HG03045 (cell line): ENCODE measurements at regions not wholly inside any gene's neighbourhood (a gene's known extent, or its start where the extent isn't known, plus 50 kb on each side); places are given as distances from the start of the nearest gene placed in this dataset.
"Not testable (repeated sequence)": the region's sequence is repeated elsewhere in the genome, so short reads cannot be mapped to it uniquely, and the experiment has no call there.

Experiments
- ATAC-seq: cut with Tn5 transposase; IDR thresholded peaks from one replicate; pipeline ENCODE4 v1.9.1; 2021; ENCODE audit warnings: mild to moderate bottlenecking, moderate library complexity; ENCODE audit not compliant: unreplicated experiment

DNA sequence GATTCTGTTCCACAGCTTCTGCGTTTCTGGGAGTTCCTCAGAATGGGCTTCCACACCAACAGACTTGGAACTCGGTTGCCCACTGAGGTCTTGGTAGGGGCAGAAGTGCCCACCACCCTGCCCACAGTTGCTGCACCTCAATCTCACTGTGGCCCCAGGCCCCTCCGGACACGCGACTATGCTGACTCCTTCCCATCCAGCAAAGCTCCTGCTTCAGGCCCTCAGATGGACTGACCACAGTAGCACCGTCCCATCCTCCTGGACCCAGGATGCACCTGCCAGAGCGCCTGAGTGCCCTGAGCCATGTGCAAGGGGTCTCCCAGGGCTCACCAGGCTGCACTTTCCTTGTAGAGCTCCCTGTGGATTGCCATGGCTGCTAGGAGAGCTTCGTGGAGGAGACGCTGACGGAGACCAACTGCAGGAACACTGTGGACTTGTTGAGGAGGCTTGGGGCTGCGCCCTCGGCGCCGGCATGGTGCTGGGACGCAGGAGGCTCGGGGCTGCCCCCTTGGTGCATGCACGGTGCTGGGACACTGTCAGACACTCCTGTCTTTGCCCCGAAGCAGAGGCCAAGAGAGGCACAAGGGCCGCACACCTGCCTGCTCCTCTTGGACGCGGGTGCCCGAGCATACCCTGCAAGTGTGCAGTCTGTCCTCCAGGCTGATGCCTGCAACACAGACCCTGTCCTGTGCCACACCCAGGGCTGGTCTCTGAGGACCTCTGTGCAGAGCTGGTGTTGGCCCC is 201.3 kb downstream of the LIPI start:
- not testable (repeated sequence) for ATAC-seq

- ATAC-seq = not testable (repeated sequence)
Observed at GRCh38 chr21:14008436-14008835, 202.3 kb downstream of the LIPI start.

DNA sequence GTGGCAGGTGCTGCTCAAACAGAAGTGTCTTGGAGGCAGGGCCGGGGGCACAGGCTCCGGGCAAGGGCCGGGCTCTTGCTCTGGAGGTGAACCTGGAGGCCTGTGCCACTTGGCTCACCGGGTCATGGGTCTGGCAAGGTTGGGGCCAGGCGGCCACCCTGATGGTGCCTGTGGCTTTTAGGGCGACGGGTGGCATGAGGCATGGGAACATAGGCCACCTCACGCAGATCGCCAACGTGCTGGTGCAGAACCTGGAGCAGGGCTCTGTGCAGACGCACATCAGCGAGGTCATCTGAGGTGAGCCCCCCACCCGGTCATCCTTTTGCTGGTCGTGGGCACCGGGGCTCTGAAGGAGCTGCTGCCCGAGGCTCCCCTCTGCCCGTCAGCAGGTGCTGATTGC is 202.7 kb downstream of the LIPI start:
- ATAC-seq = not testable (repeated sequence)

DNA sequence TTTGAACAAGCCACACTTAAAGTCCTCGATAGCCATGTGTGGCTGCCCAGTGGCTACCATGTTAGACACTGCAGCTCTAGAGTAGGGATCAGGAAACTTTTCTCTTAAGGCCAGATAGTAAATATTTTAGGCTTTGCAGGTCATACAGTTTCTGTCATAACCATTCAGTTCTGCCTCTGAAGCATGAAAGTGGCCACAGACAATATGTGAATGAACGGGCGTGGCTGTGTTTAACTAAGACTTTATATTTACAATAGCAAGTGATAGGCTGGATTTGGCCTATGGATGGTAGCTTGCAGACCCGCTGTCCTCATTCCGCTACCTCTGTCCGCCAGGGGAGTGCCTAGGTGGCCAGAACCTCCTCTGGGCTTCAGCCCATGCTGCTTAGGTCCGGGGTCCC is 204.6 kb downstream of the LIPI start:
- ATAC-seq = not testable (repeated sequence)

GRCh38 chr21:13986996-13987958 is 223.5 kb downstream of the LIPI start:
- not testable (repeated sequence) for ATAC-seq

DNA sequence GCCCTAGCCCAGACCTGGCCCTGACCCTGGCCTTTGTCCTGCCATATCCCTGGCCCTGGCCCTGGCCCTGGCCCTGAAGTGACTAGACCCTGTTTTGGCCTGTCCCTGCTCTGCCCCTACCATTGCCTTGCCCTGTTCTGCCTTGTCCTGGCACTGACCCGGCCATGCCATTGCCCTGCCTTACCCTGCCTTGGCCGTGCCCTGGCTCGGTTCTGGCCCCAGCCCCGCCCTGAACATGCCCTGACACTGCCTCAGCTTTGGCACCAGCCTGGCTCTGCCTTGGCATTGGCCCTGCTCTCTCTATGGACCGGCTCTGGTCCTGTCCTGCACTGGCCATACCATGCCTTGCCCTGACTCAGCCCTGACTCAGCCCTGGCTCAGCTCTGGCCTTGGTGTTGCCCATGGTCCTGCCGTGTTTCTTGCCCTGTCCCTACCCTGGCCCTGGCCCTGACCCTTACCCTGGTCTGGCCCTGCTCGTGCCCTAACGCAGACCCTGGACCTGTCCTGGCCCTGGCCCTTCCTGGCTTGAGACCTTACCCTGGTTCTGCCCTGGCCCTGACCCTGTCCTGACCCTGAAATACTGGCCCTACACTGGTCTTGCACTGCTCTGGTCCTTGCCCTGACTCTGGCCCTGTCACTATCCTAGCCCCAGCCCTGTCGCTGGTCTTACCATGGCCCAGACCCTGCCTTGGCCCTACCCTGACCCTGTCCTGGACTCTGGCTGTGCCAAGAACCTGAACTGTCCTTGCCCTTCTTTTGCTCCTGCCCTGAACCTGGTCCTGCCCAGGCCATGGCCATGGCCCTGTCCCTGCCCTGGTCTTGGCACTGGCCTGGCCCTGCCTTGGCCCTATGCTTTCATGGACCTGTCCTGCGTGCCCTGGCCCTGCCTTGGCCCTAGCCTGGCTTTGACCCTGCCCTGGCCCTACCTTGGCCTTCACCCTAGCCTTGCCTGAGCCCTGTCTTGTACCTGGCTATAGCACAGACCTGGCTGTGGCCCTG is 224.6 kb downstream of the LIPI start:
- not testable (repeated sequence) for ATAC-seq

- not testable (repeated sequence) for ATAC-seq
Observed at GRCh38 chr21:13985137-13985864, 225.5 kb downstream of the LIPI start.

DNA sequence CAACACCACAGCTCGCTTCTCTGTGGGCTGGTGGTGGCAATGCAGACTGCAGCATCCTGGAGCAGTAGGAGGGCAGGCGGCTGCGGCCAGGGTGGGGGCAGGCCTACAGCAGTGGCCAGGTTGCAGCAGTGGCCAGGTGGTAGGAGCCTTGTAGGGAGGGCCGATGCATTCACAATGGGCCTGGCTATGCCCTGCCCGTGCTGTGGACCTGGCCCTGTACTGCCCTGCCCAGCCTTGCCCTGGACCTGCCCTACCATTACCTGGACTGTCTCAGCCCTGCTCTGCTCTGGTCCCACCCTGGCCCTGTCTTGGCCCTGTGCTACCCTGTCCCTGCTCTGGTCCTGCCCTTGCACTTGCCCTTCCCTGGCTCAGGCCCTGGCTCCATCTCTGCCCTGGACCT is 226.0 kb downstream of the LIPI start:
- not testable (repeated sequence) for ATAC-seq

- ATAC-seq = not testable (repeated sequence)
Observed at GRCh38 chr21:13981176-13982087, 229.3 kb downstream of the LIPI start.

DNA sequence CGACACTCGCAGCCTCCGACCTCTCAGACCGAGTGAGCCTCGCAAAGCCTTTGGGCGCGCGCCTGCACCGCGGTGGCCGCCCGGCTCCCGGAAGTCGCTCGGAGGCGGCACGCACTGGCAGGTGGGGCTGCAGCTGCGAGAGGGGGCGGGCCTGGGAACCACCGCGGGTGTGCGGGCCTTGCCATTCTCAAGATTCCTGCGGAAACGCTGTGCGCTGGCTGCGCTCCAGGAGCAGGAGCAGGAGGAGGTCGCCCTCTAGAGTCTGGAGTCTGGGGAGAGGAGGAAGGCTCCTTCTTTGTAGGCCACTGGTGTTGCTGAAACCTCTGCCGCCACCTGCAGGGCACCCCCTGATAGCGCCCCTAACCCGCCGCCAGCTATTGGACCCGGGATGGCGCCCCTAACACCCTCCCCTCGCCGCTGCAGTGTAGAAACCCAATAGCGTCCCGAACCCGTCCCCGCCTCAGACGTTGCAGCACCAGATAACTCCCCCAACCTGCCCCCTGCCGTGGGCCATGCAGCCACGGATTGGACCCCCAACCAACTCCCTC is 230.6 kb downstream of the LIPI start:
- peak; percentile 92 for ATAC-seq

GRCh38 chr21:13979608-13980007 is 231.1 kb downstream of the LIPI start:
- not testable (repeated sequence) for ATAC-seq

DNA sequence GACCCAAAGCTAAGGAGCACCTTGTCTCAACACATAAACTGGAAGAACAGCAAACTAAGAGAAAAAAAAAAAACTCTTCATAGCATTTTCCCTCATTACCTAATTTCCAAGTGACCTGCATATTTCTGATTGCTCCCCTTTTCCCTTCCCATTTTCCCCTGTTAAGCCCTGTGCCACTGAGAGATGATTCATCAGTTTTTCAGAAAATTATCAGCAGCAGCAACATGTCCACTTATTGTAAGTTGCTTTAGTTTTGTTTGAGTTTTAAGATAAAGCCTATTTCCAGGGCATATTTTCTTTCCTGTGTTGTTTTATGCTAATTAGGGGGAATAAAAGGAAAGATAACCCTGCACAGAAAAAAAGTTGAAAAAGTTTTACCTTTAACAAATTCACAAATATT is 236.2 kb downstream of the LIPI start:
- ATAC-seq = not testable (repeated sequence)

- ATAC-seq = not testable (repeated sequence)
Observed at GRCh38 chr21:13969853-13970252, 240.9 kb downstream of the LIPI start.

- not testable (repeated sequence) for ATAC-seq
Observed at GRCh38 chr21:13969002-13969401, 241.8 kb downstream of the LIPI start.

DNA sequence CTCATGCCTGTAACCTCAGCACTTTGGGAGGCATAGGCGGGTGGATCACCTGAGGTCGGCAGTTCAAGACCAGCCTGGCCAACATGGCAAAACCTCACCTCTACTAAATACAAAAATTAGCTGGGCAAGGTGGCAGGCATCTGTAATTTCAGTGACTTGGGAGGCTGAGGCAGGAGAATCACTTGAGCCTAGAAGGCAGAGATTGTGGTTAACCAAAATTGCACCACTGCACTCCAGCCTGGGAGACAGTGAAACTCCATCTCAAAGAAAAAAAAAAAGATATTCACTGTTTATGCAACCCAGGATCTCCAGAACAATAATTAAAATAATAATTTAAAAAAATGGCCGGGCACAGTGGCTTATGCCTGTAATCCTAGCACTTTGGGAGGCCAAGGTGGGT is 247.5 kb downstream of the LIPI start:
- ATAC-seq = not testable (repeated sequence)

GRCh38 chr21:13937236-13937635 is 273.5 kb downstream of the LIPI start:
- no peak for ATAC-seq

GRCh38 chr21:13936033-13936937 is 274.5 kb downstream of the LIPI start:
- not testable (repeated sequence) for ATAC-seq
